ENCODE measurements at regions not wholly inside any gene's neighbourhood (a gene's known extent, or its start where the extent isn't known, plus 50 kb on each side); places are given as distances from the start of the nearest gene placed in this dataset.

- DNase-seq (ENCODE audit: low read depth) = no peak
- TF ChIP-seq, protein P1, sequence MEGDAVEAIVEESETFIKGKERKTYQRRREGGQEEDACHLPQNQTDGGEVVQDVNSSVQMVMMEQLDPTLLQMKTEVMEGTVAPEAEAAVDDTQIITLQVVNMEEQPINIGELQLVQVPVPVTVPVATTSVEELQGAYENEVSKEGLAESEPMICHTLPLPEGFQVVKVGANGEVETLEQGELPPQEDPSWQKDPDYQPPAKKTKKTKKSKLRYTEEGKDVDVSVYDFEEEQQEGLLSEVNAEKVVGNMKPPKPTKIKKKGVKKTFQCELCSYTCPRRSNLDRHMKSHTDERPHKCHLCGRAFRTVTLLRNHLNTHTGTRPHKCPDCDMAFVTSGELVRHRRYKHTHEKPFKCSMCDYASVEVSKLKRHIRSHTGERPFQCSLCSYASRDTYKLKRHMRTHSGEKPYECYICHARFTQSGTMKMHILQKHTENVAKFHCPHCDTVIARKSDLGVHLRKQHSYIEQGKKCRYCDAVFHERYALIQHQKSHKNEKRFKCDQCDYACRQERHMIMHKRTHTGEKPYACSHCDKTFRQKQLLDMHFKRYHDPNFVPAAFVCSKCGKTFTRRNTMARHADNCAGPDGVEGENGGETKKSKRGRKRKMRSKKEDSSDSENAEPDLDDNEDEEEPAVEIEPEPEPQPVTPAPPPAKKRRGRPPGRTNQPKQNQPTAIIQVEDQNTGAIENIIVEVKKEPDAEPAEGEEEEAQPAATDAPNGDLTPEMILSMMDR (conservative IDR thresholded peaks at IDR 0.05; ENCODE audit: control insufficient read depth, insufficient read depth, low read depth, low read length) = no peak
- H3K4me3 ChIP-seq (ENCODE audit: control insufficient read depth, low read depth, low read length) = no peak overlapping the region
Measured at GRCh38 chr4:14752341-14753046, 249.8 kb upstream of the CPEB2 start.

DNA sequence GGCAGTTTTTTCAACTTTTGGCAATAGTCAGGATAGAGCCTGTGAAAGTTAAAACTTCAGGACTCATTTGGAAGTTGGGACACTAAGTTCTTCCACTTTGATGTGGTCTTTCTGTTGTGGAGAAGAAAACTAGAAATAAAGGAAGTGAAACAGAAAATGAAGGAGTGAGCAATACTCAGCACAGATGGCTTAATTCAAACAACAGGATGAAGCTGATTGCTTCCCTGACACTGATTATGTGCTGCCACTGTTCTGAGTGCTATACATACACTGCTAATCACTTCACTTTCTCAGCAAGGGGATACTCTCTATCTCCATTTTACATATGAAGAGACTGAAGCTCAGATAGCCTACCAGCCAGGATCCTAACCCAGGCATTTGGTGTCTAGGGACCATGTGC is 235.1 kb upstream of the CPEB2 start:
- no peak overlapping the region for H3K4me3 ChIP-seq (ENCODE audit: control insufficient read depth, low read depth, low read length)
- TF ChIP-seq, protein P1 (conservative IDR thresholded peaks at IDR 0.05; ENCODE audit: control insufficient read depth, insufficient read depth, low read depth, low read length) = no peak
- no peak for DNase-seq (ENCODE audit: low read depth)

GRCh38 chr4:14768449-14768848 is 233.8 kb upstream of the CPEB2 start:
- DNase-seq (ENCODE audit: low read depth) = no peak
- TF ChIP-seq, protein P1 (conservative IDR thresholded peaks at IDR 0.05; ENCODE audit: control insufficient read depth, insufficient read depth, low read depth, low read length) = no peak
- H3K4me3 ChIP-seq (ENCODE audit: control insufficient read depth, low read depth, low read length) = no peak overlapping the region

GRCh38 chr4:14769993-14770392 is 232.3 kb upstream of the CPEB2 start:
- H3K4me3 ChIP-seq (ENCODE audit: control insufficient read depth, low read depth, low read length) = no peak overlapping the region
- TF ChIP-seq, protein P1 (conservative IDR thresholded peaks at IDR 0.05; ENCODE audit: control insufficient read depth, insufficient read depth, low read depth, low read length) = no peak
- no peak for DNase-seq (ENCODE audit: low read depth)

DNA sequence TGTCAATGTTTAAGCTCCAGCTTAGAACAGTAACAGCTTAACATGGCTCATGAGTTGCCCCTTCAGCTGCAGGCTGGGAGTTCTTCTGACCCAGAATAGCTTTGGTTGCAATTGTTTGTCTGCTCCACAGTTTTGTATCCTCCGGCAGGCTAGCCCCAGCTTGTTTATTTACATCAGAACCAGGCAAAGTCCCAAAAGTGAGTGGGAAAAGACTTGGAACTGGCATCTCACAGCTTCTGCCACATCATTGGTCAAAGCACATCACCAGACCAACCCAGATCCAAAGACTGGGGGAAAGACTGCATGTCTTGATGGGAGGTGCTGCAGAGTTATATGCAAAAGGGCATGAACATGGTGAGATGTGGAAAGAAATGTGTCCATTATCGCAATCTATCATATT is 231.2 kb upstream of the CPEB2 start:
- no peak overlapping the region for H3K4me3 ChIP-seq (ENCODE audit: control insufficient read depth, low read depth, low read length)
- DNase-seq (ENCODE audit: low read depth) = peak; percentile 50
- TF ChIP-seq, protein P1 (conservative IDR thresholded peaks at IDR 0.05; ENCODE audit: control insufficient read depth, insufficient read depth, low read depth, low read length) = no peak

- peak; percentile 25 for DNase-seq (ENCODE audit: low read depth)
- TF ChIP-seq, protein P1 (conservative IDR thresholded peaks at IDR 0.05; ENCODE audit: control insufficient read depth, insufficient read depth, low read depth, low read length) = no peak
- H3K4me3 ChIP-seq (ENCODE audit: control insufficient read depth, low read depth, low read length) = no peak overlapping the region
Measured at GRCh38 chr4:14771504-14772175, 230.6 kb upstream of the CPEB2 start.

Data from fibroblast of mammary gland (primary cell).